ENCODE measurements at regions not wholly inside any gene's neighbourhood (a gene's known extent, or its start where the extent isn't known, plus 50 kb on each side); places are given as distances from the start of the nearest gene placed in this dataset.

- Histone ChIP-seq H3K36me3 (no peaks in the 10 kb centered on the region), H3K4me3 (no peak overlapping the region), H3K27me3 (ENCODE audit: low read depth) (no peaks in the 10 kb centered on the region), H3K9me3 (no peaks in the 10 kb centered on the region), H3K27ac (peak overlapping the region; percentile 4), H3K4me1 (peaks cover 45% of the 10 kb centered on the region)
- ATAC-seq (no peak), DNase-seq (no peak)
- TF ChIP-seq CTCF (IDR thresholded peaks at IDR 0.05), result no peak
- intact Hi-C loops (cut with DNase I), result no loop called here
Measured at GRCh38 chr21:29233611-29234540, 64.8 kb upstream of the BACH1 start.

- intact Hi-C loops (cut with DNase I), result no loop called here
- TF ChIP-seq CTCF (IDR thresholded peaks at IDR 0.05), result no peak
Measured at GRCh38 chr21:29235714-29236197, 63.0 kb upstream of the BACH1 start.

DNA sequence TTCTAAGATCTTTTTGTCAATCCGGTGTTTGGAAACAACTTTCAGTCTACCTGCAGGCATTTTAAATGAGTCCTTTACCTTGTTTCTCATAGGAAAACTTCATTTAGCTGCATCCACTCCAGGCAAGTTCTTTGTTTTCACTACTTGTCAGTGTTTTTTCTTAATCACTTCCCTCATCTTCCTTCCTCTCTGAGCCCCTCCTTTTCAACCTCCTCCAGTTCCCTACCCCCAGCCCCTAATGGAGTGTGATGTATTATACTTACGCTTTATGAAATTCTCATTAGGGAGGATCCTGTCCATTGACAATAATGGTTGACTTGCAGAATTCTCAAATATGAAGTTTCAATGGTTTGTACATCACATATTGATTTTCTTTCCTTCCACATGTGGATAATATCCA is 62.5 kb upstream of the BACH1 start:
- intact Hi-C loops (cut with DNase I), result no loop called here

More at GRCh38 chr21:29235714-29236197, 63.0 kb upstream of the BACH1 start:
- no peaks in the 10 kb centered on the region for H3K9me3 ChIP-seq
- peaks cover 51% of the 10 kb centered on the region for H3K4me1 ChIP-seq
- ATAC-seq (no peak), DNase-seq (no peak)
- H3K27me3 ChIP-seq (ENCODE audit: low read depth), result no peaks in the 10 kb centered on the region
- H3K36me3 ChIP-seq, result no peaks in the 10 kb centered on the region
- peak overlapping the region; percentile 56 for H3K27ac ChIP-seq
- H3K4me3 ChIP-seq, result no peak overlapping the region

DNA sequence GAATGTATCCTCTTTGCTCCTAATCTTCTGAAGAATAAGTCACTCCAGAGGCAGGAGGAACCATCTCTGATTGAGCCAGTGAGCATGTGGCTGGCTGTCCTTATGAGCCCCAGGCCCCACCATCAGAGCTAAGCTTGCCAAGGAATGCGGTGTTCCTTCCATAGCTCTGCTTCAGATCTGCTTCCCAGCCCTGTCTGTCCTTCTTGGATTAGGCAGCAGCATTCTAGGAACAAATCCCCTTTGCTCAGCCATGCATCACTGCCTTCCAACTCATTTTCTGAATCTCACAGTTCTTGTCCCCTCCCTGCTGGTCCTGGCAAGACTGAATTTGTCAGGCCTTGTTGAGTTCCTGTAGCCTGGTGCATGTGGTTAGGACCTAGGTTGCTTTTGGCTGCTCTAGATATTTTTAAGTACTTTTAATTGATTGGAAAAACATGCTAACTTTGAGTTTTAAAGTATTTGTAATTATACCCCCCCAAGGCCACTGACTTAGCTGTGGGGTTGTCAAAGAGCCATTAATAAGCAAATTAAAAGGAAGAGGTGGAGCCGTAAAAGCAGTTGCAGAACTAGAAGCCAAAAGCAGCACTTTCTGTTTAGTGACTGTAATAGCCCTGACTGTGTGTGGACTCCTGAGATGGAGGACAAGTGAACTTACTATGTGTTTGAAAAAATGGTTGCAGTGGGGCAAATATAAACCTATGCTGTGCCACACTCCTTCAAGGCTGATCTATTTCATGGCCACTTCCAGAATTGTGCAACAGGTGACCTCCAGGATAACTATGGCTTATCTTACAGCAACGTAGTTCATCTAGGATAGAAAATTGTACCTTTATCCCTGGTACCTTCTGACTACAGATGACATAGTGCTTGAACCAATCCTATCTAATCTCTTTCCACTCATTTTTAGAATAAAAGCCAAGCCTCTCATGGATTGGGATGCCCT is 61.3 kb upstream of the BACH1 start:
- Histone ChIP-seq H3K27me3 (ENCODE audit: low read depth) (no peaks in the 10 kb centered on the region), H3K36me3 (no peaks in the 10 kb centered on the region), H3K9me3 (no peaks in the 10 kb centered on the region), H3K4me1 (peaks cover 43% of the 10 kb centered on the region), H3K4me3 (no peak overlapping the region), H3K27ac (peak overlapping the region; percentile 56)
- peak in 1 of 2 donors; percentile 40 for ATAC-seq
- intact Hi-C loops (cut with DNase I), result no loop called here
- no peak for DNase-seq
- no peak for TF ChIP-seq CTCF (IDR thresholded peaks at IDR 0.05)

More for the DNA sequence above, 62.5 kb upstream of the BACH1 start:
- ATAC-seq, result no peak
- H3K9me3 ChIP-seq, result no peaks in the 10 kb centered on the region
- H3K4me3 ChIP-seq, result no peak overlapping the region
- DNase-seq, result no peak
- peak overlapping the region; percentile 56 for H3K27ac ChIP-seq
- no peaks in the 10 kb centered on the region for H3K27me3 ChIP-seq (ENCODE audit: low read depth)
- no peak for TF ChIP-seq CTCF (IDR thresholded peaks at IDR 0.05)
- peaks cover 46% of the 10 kb centered on the region for H3K4me1 ChIP-seq
- H3K36me3 ChIP-seq, result no peaks in the 10 kb centered on the region
